Rectal smooth muscle tissue (tissue), 1 donor: ENCODE measurements at regions not wholly inside any gene's neighbourhood (a gene's known extent, or its start where the extent isn't known, plus 50 kb on each side); places are given as distances from the start of the nearest gene placed in this dataset.

ENCODE experiments used
- H3K27ac ChIP-seq: one replicate; pipeline ENCODE4 v1.7.0; 2013; ENCODE audit warnings: low read depth, low read length, inconsistent platforms
- H3K27me3 ChIP-seq: one replicate; pipeline ENCODE4 v1.7.0; 2013; ENCODE audit warnings: low read length; ENCODE audit not compliant: control insufficient read depth, insufficient read depth
- H3K36me3 ChIP-seq: one replicate; pipeline ENCODE4 v1.7.0; 2013; ENCODE audit warnings: low read length; ENCODE audit not compliant: control insufficient read depth, insufficient read depth
- H3K4me1 ChIP-seq: one replicate; pipeline ENCODE4 v1.7.0; 2013; ENCODE audit warnings: low read length; ENCODE audit not compliant: control insufficient read depth, insufficient read depth
- H3K4me3 ChIP-seq: one replicate; pipeline ENCODE4 v1.7.0; 2013; ENCODE audit warnings: low read length
- H3K9ac ChIP-seq: one replicate; pipeline ENCODE4 v1.7.0; 2013; ENCODE audit warnings: low read length

DNA sequence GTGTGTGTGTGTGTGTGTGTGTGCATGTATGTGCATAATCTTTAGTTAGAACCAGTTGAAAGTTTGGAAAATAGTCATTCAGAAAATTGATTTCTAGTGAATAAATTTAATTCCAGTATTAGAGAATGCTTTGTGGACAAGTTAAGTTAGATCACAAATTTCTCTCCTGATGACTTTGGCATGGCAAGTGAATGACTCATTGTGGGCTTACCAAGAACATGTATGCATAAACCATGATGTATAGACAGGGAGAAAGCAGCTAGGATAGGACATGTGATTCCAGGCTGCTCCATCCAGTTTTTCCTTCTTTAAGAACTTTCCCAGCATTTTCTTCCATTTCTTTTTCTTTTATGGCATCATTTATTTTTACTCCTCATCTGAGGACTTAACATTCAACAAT is 85.7 kb upstream of the SGCD start:
- H3K27me3 ChIP-seq, result no peaks in the 10 kb centered on the region
- no peak overlapping the region for H3K4me3 ChIP-seq
- H3K27ac ChIP-seq, result no peak overlapping the region
- H3K4me1 ChIP-seq, result no peaks in the 10 kb centered on the region
- no peaks in the 10 kb centered on the region for H3K36me3 ChIP-seq
- no peak overlapping the region for H3K9ac ChIP-seq

DNA sequence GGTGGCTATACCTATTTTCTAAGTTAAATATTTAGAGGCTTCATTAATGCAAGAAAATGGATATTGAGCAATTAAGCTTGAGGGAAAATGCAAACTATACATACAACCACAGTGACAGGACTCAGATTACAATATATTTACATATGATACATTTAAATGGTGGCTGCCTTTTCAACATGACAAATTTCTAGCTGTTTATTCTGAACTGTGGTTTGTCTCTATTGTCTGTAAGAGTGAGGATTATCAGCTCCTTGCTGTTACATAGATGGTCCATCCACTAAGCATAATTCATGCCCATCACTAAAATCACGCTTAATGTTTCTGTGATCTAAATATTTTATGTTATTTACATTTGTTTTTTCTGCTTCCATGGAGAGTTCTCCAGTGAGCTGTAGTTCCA is 81.1 kb upstream of the SGCD start:
- Histone ChIP-seq H3K4me3 (no peak overlapping the region), H3K36me3 (no peaks in the 10 kb centered on the region), H3K4me1 (no peaks in the 10 kb centered on the region)

DNA sequence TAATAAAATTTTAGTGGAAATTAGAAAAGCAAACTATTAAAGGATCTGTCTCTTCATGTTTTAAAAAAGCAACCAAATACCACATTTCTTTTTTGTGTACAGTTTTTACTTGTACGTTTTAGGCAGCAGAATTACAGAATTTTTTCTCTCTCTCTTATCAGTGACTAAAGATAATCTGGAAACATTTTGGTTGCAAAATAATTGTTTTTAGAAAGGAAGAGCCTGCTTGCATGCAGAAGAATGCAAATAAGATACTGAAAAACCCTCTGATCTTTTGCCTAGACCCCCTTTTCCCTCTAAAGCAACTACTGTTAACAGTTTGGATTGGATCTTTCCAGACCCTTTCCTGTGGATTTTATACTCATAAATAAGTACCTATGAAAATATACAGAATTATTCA is 75.9 kb upstream of the SGCD start:
- Histone ChIP-seq H3K36me3 (no peaks in the 10 kb centered on the region), H3K27me3 (no peaks in the 10 kb centered on the region), H3K4me3 (no peak overlapping the region), H3K4me1 (no peaks in the 10 kb centered on the region), H3K9ac (no peak overlapping the region), H3K27ac (no peak overlapping the region)

More for the DNA sequence above, 81.1 kb upstream of the SGCD start:
- H3K9ac ChIP-seq, result no peak overlapping the region
- H3K27ac ChIP-seq, result no peak overlapping the region
- no peaks in the 10 kb centered on the region for H3K27me3 ChIP-seq

DNA sequence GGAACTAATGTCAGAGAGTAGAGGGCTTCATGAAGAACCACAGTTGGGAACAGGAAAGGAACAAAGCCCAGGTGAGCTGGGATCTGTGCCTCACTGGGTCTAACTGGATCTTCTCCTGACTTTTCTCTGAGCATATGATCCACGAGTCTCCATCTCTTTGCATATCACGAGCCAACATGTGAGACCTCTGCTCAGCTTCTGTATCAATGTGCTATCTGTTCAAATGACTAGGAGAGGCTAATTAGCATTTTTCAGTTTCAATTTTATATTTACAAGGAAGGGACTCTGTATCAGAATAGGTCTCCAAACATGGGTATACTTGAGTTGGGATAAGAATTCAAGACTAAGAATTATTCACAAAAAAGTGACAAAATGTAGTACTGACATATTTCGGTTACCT is 73.8 kb upstream of the SGCD start:
- Histone ChIP-seq H3K36me3 (no peaks in the 10 kb centered on the region), H3K4me3 (no peak overlapping the region), H3K27ac (no peak overlapping the region), H3K27me3 (no peaks in the 10 kb centered on the region), H3K4me1 (no peaks in the 10 kb centered on the region), H3K9ac (no peak overlapping the region)

DNA sequence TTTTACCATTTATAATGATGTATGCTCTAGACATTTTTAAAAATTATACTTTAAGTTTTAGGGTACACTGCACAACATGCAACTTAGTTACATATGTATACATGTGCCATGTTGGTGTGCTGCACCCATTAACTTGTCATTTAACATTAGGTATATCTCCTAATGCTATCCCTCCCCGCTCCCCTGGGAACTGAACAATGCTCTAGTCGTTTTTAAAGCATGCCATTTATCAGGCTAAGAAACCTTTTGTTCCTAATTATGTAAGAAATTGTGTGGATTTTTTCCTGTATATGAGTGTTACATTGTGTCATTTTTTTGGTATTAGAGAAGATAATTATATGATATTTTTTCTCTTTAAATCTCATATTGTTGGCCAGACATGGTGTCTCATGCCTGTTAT is 72.8 kb upstream of the SGCD start:
- no peak overlapping the region for H3K9ac ChIP-seq
- H3K4me3 ChIP-seq, result no peak overlapping the region
- H3K27ac ChIP-seq, result no peak overlapping the region
- H3K36me3 ChIP-seq, result no peaks in the 10 kb centered on the region
- no peaks in the 10 kb centered on the region for H3K4me1 ChIP-seq
- H3K27me3 ChIP-seq, result no peaks in the 10 kb centered on the region

DNA sequence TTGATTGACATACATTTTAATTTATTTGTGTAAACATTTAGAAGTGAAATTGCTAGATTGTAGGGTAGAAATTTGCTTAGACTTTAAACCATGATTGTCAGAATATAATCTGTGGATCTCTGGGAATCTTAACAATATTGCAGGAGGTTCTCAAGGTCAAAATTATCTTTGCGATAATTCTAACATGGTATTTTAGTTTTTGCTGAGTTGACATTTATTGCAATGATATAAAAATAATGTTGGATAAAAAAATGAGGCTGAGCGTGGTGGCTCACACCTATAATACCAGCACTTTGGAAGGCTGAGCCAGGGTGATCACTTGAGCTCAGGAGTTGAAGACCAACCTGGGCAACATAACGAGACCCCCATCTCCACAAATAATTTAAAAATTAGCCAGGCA is 70.3 kb upstream of the SGCD start:
- Histone ChIP-seq H3K9ac (no peak overlapping the region), H3K27me3 (no peaks in the 10 kb centered on the region), H3K27ac (no peak overlapping the region), H3K36me3 (no peaks in the 10 kb centered on the region), H3K4me3 (no peak overlapping the region), H3K4me1 (no peaks in the 10 kb centered on the region)

DNA sequence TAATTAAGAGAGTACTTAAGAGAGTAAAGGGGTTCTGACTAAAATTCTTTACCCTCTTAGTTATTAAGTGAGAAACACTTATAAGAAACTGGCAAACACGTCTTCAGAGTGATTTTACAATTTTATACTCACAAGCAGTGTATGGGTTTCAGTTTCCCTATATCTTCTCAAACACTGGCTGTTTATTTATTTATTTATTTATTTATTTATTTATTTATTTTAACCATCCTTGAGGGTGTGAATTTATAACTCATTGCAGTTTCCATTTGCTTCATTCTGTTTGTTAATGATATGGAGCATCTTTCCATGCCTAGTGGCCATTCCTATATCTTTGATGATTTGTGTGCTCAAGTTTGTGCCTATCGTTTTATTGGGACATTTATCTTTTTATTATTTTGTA is 68.0 kb upstream of the SGCD start:
- Histone ChIP-seq H3K4me1 (no peaks in the 10 kb centered on the region), H3K9ac (no peak overlapping the region), H3K36me3 (no peaks in the 10 kb centered on the region), H3K27ac (no peak overlapping the region), H3K27me3 (no peaks in the 10 kb centered on the region), H3K4me3 (no peak overlapping the region)

DNA sequence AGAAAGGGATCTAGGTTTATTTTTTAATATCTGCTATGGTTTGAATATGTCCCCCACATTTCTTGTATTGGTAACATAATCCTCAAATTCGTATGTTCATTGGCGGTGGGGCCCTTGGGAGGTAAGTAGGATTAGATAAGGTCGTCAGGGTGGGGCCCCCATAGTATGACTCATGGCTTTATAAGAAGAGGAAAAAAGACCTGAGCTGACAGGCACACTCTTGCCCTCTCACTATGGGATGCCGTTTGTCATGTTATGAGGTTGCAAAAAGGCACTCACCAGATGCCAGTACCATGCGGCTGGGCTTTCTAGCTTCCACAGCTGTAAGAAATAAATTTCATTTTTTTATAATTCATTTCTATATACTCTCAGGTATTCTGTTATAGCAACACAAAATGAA is 67.3 kb upstream of the SGCD start:
- Histone ChIP-seq H3K27ac (no peak overlapping the region), H3K4me3 (no peak overlapping the region), H3K9ac (no peak overlapping the region), H3K36me3 (no peaks in the 10 kb centered on the region), H3K27me3 (no peaks in the 10 kb centered on the region), H3K4me1 (no peaks in the 10 kb centered on the region)

DNA sequence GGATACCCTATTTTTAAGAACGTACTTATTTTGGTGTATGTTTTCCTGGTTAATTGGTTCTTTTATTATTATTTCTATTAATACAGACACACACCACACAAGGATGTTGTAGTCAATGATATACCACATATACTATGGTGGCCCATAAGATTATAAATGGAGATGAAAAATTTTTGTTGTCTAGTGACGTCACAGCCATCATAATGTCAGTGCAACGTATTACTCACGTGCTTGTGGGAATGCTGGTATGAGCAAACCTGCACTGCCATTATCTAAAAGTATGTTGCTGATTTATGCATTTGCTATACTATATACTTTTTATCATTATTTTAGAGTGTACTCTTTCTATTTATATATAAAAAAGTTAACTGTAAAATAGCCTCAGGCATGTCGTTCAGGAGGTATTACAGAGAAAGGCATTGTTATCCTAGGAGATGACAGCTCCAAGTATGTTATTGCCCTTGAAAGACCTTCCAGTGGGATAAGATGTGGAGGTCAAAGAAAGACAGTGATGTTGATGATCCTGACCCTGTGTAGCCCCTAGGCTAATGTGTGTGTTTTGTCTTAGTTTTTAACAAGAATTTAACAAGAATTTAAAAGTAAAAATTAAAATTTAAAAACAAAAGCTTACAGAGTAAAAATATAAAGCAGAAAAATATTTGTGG is 65.6 kb upstream of the SGCD start:
- H3K4me1 ChIP-seq, result no peaks in the 10 kb centered on the region
- H3K9ac ChIP-seq, result no peak overlapping the region
- H3K36me3 ChIP-seq, result no peaks in the 10 kb centered on the region
- H3K27ac ChIP-seq, result no peak overlapping the region
- no peak overlapping the region for H3K4me3 ChIP-seq
- H3K27me3 ChIP-seq, result no peaks in the 10 kb centered on the region

DNA sequence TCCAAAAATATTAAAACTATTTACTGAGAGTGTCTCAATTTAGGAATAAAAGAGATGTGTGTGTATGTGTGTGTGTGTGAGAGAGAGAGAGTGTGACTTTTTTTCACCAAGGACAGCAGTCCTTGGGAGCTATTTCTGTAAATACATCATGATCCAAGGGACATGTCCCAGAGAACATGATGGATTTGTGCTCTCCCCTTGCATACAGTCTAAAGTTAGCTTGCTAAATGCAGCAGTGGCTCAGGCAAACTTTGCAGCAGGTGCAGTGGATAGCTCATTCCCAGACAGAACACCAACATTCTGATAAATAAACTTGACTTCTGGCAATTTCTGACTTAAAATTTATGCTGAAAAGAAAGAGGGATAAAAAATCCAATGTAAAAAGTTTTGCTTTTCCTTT is 55.4 kb upstream of the SGCD start:
- Histone ChIP-seq H3K27ac (no peak overlapping the region), H3K4me3 (no peak overlapping the region), H3K4me1 (no peaks in the 10 kb centered on the region), H3K9ac (no peak overlapping the region), H3K36me3 (no peaks in the 10 kb centered on the region), H3K27me3 (no peaks in the 10 kb centered on the region)

DNA sequence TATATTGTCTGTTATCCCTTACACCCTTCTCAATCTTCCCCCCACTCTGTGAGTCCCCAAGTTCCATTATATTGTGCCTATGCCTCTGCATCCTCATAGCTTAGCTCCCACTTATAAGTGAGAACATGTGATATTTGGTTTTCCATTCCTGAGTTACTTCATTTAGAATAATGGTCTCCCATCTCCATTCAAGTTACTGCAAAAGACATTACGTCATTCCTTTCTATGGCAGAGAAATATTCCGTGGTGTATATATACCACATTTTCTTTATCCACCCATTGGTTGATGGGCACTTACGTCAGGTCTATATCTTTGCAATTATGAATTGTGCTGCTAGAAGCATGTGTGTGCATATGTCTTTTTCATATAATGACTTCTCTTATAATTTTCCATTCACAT is 54.8 kb upstream of the SGCD start:
- no peak overlapping the region for H3K4me3 ChIP-seq
- no peak overlapping the region for H3K9ac ChIP-seq
- no peak overlapping the region for H3K27ac ChIP-seq
- no peaks in the 10 kb centered on the region for H3K4me1 ChIP-seq
- no peaks in the 10 kb centered on the region for H3K36me3 ChIP-seq
- no peaks in the 10 kb centered on the region for H3K27me3 ChIP-seq

DNA sequence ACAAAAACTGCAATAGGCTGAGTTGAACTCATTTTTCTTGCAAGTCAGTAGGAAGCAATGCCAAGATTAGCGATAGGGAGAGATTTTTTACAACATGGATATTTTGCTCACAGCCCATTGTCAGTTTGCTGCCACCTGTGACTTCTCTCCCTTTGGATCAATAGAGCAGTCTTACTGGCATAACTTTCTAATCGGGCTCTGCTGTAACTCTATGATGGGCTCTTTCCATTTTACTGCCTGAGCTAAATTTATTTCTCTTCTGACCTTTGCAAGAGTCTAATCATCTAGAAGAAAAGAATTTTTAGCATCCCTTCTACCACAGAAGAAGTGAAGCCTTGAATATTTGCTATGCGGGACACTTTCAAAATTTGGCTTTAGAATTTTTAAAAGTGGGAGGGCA is 53.6 kb upstream of the SGCD start:
- Histone ChIP-seq H3K9ac (no peak overlapping the region), H3K4me1 (no peaks in the 10 kb centered on the region), H3K27me3 (no peaks in the 10 kb centered on the region), H3K27ac (no peak overlapping the region), H3K4me3 (no peak overlapping the region), H3K36me3 (no peaks in the 10 kb centered on the region)

DNA sequence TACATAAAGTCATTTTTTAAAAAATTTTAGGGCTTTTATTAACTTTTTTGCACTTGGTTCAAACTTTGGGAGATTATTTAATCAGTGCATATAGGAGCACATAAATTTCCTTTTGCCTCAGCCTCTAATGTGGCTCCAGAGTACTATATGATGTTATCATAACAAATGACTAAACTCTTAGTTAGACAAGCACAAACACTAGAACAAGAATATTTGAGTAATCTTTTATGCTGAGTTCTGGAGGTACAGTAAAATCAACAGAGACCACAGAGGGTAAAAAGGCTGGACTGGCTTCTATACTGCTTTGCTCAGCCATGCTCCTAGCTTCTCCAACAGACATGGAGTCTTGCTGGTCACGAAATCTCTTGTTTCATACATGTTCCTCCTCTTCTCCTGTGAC is 52.5 kb upstream of the SGCD start:
- Histone ChIP-seq H3K27me3 (no peaks in the 10 kb centered on the region), H3K4me3 (no peak overlapping the region), H3K36me3 (no peaks in the 10 kb centered on the region), H3K9ac (no peak overlapping the region), H3K27ac (no peak overlapping the region), H3K4me1 (no peaks in the 10 kb centered on the region)
